ENCODE measurements at regions not wholly inside any gene's neighbourhood (a gene's known extent, or its start where the extent isn't known, plus 50 kb on each side); places are given as distances from the start of the nearest gene placed in this dataset.

DNA sequence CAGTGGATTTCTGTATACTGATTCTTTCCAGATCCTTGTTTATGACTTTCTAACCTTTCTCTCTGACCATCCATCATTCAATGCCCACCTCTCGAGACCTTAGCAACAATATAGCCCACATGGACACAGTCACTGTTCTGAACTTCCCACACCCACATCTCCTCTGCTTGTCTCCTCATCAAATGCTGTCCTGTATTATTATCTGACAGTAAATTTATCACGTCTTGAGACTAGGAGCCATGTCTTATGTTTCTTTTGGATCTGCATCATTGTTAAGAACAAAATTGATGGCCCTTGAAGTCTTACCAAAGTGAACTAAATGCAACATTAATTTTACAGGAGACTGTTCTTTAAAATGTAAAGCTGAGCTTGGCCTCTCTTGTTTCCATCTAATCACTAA lies 495.4 kb upstream of the KLF4 start:
- DNase-seq, result no peak
- TF ChIP-seq POLR2A (IDR thresholded peaks at IDR 0.05; ENCODE audit: low read length) (no peak), GATA1 (IDR thresholded peaks at IDR 0.05; ENCODE audit: low read depth, low read length) (no peak)

DNA sequence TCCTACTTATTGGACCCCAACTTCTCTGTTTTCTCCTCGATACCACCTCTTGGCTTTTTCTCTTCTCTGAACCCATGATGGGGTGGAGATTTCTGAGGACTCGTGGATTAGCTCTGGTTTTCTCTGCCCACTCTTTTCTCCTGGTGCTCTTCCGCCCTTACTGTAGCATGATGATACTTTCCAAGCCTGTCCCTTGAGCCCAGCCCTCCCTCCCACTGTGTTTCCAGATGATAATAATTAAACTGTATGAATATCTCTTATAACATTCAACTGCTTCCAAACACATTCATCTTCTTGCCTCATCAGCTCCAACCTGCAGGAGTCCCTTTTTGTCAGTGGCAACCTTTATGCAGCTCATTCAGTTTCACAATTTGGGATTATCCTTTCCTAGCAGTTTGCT lies 494.2 kb upstream of the KLF4 start:
- no peak for DNase-seq
- TF ChIP-seq GATA1 (IDR thresholded peaks at IDR 0.05; ENCODE audit: low read depth, low read length), result no peak
- no peak for TF ChIP-seq POLR2A (IDR thresholded peaks at IDR 0.05; ENCODE audit: low read length)

DNA sequence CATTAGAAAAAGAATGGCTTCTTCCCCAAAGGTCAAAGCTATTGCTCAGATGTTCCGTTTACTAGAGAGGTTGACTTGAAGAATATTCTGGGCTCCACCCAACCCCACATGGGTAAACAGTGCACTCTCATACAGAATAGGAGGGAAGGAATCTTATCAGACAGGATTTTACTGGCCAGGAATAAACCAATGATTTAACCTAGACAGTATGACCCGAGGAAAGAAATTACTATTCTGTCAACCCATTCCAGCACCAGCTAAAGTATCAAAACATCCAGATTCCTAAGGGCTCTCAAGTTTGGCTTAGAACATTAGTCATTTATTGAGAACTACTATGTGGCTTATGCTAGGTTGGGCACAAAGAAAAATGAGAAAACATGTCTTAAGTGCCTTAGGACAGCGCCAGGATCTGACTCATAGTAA lies 493.6 kb upstream of the KLF4 start:
- no peak for DNase-seq
- no peak for TF ChIP-seq GATA1 (IDR thresholded peaks at IDR 0.05; ENCODE audit: low read depth, low read length)
- TF ChIP-seq POLR2A (IDR thresholded peaks at IDR 0.05; ENCODE audit: low read length), result no peak

- DNase-seq, result no peak
- no peak for TF ChIP-seq POLR2A (IDR thresholded peaks at IDR 0.05; ENCODE audit: low read length)
- no peak for TF ChIP-seq GATA1 (IDR thresholded peaks at IDR 0.05; ENCODE audit: low read depth, low read length)
Measured at GRCh38 chr9:107982745-107983144, 493.2 kb upstream of the KLF4 start.

DNA sequence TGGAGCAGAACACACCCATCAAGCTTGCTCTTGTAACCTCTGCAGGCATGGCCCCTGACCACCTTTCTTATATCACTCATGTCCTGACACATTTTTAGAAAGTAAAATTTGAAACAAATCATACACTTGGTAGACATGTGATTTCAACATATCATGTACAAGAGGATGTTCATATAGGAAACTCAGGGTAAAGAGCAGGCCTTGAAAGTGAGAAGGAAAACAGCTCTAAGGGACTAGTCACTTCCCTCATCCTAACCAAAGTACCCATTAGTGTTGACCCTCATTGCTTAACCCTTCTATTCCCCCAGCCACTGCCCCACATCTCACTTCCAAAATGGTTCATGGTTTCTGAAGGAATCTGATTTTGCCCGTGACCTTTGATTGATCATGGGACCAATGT lies 492.4 kb upstream of the KLF4 start:
- no peak for DNase-seq
- TF ChIP-seq GATA1 (IDR thresholded peaks at IDR 0.05; ENCODE audit: low read depth, low read length) (no peak), POLR2A (IDR thresholded peaks at IDR 0.05; ENCODE audit: low read length) (no peak)

DNA sequence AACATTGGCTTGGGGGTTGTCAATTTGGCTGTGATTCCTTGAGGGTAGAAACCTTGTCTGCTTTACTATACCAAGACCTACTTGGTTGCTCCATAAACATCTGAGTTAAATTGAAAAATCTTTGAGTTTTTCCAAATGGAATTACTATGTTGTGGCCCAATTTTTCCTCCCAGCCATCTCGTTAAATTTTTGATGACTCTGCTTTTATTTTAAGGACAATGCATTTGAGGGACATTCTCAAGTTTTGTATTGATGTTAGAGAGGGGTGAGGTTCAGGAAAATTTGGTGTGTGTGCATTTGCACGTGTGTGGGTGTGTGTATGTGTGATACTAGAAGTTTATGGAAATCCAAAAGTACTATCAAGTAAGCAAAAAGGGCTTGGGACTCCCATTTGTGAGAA lies 491.4 kb upstream of the KLF4 start:
- no peak for DNase-seq
- no peak for TF ChIP-seq POLR2A (IDR thresholded peaks at IDR 0.05; ENCODE audit: low read length)
- no peak for TF ChIP-seq GATA1 (IDR thresholded peaks at IDR 0.05; ENCODE audit: low read depth, low read length)

DNA sequence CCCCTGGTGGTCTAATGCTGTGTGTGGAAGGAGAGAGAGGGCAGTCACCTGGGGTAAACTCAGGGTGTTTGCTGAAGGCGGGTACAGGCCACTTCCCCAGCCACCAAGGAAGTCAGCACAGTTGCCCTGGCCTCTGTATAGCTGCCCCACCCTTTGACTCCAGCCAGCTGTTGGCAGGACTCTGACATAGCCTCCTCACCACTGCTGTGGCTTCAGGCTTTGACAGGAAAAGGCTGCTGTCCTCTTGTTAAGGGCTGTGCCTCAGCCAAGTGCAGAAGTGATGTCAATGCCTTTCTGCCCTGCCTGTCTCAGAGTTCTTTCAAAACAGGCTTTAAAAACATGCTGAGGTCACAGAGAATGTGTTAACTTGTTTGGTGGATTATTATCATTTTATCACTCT lies 487.2 kb upstream of the KLF4 start:
- no peak for TF ChIP-seq GATA1 (IDR thresholded peaks at IDR 0.05; ENCODE audit: low read depth, low read length)
- no peak for TF ChIP-seq POLR2A (IDR thresholded peaks at IDR 0.05; ENCODE audit: low read length)
- DNase-seq, result no peak

- TF ChIP-seq GATA1 (IDR thresholded peaks at IDR 0.05; ENCODE audit: low read depth, low read length), result no peak
- TF ChIP-seq POLR2A (IDR thresholded peaks at IDR 0.05; ENCODE audit: low read length), result no peak
- no peak for DNase-seq
Measured at GRCh38 chr9:107975426-107976010, 485.9 kb upstream of the KLF4 start.

DNA sequence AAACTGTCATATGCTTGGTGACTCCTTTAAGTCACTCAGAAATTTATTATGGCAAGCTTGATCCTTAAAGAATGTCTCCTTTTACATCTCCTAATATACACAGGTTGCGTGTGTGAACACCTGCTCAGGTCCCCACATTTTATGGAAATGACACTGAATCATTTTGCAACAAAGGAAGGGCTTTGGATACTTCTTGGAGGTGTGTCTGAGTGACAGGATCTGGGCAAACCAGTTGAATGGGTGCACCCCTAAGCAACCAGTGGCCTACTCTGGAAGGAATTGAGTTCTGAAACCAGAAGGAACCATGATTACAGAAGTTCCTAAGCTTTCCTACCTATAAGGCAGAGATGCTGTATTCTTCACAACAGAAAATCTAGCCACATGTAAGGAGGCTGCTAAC lies 483.9 kb upstream of the KLF4 start:
- TF ChIP-seq POLR2A (IDR thresholded peaks at IDR 0.05; ENCODE audit: low read length) (no peak), GATA1 (IDR thresholded peaks at IDR 0.05; ENCODE audit: low read depth, low read length) (no peak)
- DNase-seq, result no peak

GRCh38 chr9:107972346-107972745 lies 482.8 kb upstream of the KLF4 start:
- no peak for TF ChIP-seq GATA1 (IDR thresholded peaks at IDR 0.05; ENCODE audit: low read depth, low read length)
- TF ChIP-seq POLR2A (IDR thresholded peaks at IDR 0.05; ENCODE audit: low read length), result no peak
- no peak for DNase-seq

DNA sequence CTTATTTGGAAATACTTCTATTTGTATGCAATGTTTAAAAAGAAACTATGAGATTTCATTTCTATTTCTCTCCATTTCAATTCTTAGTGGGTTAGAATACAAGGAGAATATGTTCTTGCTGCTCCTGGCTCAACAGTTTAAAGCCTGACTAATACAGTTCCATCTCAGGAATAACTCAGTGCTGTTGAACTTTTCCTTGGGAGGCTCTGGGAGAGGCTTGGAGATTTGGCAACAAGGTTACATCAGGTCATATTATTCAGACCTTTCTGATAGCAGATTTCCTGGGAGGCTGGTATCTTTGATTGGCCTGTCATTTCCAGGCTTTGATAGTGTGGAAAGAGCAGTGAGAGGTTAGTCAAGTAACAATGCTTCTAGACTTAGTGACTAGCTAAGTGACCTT lies 481.7 kb upstream of the KLF4 start:
- DNase-seq, result no peak

DNA sequence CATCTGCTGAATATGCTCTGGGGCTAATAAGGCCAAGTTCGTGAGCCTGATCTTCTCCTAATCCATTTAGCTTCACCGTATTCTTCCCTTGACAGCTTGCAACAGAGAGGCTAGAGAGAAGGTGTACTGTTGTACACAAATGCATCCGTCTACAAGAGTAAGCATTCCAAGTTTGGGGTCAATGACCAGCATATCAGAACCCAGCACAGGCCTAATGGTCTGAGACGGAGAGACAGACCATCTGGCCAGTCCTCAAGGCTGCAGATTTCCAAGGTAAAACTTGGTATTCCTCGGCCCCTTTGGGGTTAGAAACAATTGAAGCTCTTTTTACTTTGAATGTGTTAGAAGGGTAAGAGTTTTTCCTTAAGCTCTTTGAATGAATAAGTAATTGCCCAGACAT lies 481.2 kb upstream of the KLF4 start:
- DNase-seq, result no peak
- TF ChIP-seq POLR2A (IDR thresholded peaks at IDR 0.05; ENCODE audit: low read length), result no peak
- TF ChIP-seq GATA1 (IDR thresholded peaks at IDR 0.05; ENCODE audit: low read depth, low read length), result no peak

More for the DNA sequence above, 481.7 kb upstream of the KLF4 start:
- TF ChIP-seq POLR2A (IDR thresholded peaks at IDR 0.05; ENCODE audit: low read length) (no peak), GATA1 (IDR thresholded peaks at IDR 0.05; ENCODE audit: low read depth, low read length) (no peak)

- no peak for DNase-seq
- no peak for TF ChIP-seq POLR2A (IDR thresholded peaks at IDR 0.05; ENCODE audit: low read length)
- no peak for TF ChIP-seq GATA1 (IDR thresholded peaks at IDR 0.05; ENCODE audit: low read depth, low read length)
Measured at GRCh38 chr9:107969727-107970126, 480.2 kb upstream of the KLF4 start.

GRCh38 chr9:107969141-107969540 lies 479.6 kb upstream of the KLF4 start:
- TF ChIP-seq POLR2A (IDR thresholded peaks at IDR 0.05; ENCODE audit: low read length) (no peak), GATA1 (IDR thresholded peaks at IDR 0.05; ENCODE audit: low read depth, low read length) (no peak)
- no peak for DNase-seq

DNA sequence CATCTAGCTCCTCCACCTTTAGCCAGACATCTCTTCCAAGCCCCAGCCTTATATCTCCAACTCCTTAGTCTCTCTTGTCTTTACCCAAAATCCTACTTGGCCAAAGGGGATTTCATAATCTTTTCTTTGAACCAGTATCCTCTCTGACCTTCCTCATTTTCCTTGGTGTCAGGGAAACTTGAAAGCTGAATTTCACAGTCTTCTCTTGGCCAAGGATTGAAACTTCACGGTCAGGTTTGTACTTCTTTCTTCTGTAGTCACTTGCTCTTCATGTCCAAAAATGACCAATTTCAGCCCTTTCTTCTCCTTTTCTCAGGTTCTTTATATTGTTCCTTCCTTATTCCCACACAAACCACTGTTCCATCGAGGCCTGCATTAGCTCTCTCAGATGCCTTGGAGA lies 473.7 kb upstream of the KLF4 start:
- TF ChIP-seq GATA1 (IDR thresholded peaks at IDR 0.05; ENCODE audit: low read depth, low read length), result no peak
- no peak for TF ChIP-seq POLR2A (IDR thresholded peaks at IDR 0.05; ENCODE audit: low read length)
- no peak for DNase-seq

DNA sequence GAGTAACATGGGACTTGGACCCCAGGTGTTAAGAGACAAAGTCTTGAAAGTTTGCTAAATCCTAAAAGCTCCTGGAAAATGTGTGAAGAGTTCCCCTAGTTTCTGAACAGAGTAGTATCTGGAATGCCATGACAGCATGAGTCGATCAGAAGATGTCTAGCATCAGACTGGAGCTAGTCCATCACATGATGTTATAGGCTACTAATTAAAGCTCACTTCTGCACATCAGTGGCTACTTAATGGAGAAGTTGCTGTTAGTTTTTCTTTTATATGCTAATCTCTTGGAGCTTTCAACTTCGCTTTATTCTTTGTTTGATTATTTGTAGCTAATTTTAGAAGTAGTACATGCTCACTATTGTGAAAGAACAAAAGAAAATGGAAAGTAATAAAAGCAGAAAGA lies 471.3 kb upstream of the KLF4 start:
- no peak for TF ChIP-seq GATA1 (IDR thresholded peaks at IDR 0.05; ENCODE audit: low read depth, low read length)
- TF ChIP-seq POLR2A (IDR thresholded peaks at IDR 0.05; ENCODE audit: low read length), result no peak
- DNase-seq, result no peak

Measured in erythroblast (primary cell).